ENCODE measurements at regions not wholly inside any gene's neighbourhood (a gene's known extent, or its start where the extent isn't known, plus 50 kb on each side); places are given as distances from the start of the nearest gene placed in this dataset.

DNA sequence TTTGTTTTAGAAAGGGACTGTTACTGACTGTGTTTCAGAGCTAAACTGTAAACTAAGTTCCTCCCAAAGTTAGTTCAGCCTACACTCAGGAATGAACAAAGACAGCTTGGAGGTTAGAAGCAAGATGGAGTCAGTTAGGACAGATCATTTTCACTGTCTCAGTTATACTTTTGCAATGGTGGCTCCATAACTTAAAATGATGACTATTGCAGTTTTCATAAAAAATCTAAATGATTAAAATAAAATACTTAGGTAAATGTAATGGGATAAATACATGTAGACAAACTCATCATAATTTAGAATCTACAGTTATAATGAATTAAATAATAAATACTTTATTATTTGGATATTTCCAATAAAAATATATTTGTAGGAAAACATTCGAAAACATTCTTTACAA is 590.6 kb downstream of the EPHA7 start:
- in situ Hi-C loops (cut with HindIII; ENCODE audit: low sequenced_read_pairs) = no loop called here

DNA sequence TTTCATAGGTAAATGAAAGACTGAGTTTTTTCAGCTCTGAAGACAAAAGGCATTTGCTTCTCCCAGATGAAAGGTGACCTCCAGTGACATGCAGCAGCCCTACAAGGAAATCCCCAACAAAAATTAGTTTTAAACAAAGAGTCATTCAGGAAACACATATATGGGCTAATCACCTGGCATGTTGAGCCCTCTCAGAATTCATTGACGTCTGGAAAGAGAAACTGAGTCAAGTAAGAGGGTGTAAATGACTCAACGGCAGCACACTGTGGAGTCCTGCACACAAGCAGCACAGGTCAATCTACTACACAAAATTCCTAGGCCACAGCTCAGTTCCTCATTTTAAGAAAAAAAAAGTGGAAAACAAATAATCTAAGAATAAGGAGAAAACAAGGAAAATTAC is 592.3 kb downstream of the EPHA7 start:
- in situ Hi-C loops (cut with HindIII; ENCODE audit: low sequenced_read_pairs) = no loop called here
- H3K4me3 ChIP-seq (ENCODE audit: low read depth, low read length) = no peak overlapping the region
- no peak for DNase-seq (ENCODE audit: low read depth, low spot score)
- TF ChIP-seq, protein P1, sequence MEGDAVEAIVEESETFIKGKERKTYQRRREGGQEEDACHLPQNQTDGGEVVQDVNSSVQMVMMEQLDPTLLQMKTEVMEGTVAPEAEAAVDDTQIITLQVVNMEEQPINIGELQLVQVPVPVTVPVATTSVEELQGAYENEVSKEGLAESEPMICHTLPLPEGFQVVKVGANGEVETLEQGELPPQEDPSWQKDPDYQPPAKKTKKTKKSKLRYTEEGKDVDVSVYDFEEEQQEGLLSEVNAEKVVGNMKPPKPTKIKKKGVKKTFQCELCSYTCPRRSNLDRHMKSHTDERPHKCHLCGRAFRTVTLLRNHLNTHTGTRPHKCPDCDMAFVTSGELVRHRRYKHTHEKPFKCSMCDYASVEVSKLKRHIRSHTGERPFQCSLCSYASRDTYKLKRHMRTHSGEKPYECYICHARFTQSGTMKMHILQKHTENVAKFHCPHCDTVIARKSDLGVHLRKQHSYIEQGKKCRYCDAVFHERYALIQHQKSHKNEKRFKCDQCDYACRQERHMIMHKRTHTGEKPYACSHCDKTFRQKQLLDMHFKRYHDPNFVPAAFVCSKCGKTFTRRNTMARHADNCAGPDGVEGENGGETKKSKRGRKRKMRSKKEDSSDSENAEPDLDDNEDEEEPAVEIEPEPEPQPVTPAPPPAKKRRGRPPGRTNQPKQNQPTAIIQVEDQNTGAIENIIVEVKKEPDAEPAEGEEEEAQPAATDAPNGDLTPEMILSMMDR (IDR thresholded peaks at IDR 0.05; ENCODE audit: low read depth, low read length) = no peak

More for the DNA sequence above, 590.6 kb downstream of the EPHA7 start:
- TF ChIP-seq, protein P1 (IDR thresholded peaks at IDR 0.05; ENCODE audit: low read depth, low read length) = no peak
- no peak overlapping the region for H3K4me3 ChIP-seq (ENCODE audit: low read depth, low read length)
- no peak for DNase-seq (ENCODE audit: low read depth, low spot score)

DNA sequence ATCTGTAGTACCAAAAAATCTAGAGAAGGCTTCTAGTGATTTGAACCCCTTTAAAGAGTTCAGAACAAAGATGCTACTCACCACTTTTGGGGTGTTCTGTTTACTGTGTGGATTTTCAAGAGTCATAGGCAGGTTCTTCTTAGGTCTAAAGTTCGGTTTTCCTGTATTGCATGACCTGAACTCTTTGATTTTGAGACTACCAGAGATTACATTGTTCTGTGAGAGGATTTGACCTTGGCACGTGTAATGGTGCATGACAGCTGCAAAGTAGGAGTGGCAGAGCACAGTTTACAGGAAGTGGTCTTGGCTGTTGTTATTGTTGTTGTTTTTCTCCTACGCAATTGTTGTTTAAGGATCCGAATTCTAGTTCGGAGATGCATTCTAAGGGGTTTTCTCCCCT is 592.7 kb downstream of the EPHA7 start:
- in situ Hi-C loops (cut with HindIII; ENCODE audit: low sequenced_read_pairs) = no loop called here
- DNase-seq (ENCODE audit: low read depth, low spot score) = no peak
- no peak overlapping the region for H3K4me3 ChIP-seq (ENCODE audit: low read depth, low read length)
- TF ChIP-seq, protein P1 (IDR thresholded peaks at IDR 0.05; ENCODE audit: low read depth, low read length) = no peak

DNA sequence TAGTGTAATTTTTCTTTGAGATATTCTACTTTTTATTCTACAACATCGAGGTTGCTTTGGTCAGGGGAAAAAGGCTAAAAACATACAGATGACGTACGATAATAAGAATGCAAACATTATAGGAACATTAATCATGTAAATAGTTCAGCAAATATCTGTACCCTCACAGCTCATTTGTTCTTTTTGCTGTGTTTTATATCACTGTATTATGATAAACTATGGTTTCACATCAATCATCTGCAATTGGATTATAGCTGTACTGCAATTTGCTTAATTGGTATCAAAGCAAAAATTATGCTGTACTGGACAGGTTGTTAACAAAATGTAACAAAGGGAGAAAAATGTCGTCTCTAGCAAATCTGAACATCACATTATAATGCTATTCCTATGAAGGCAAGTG is 597.1 kb downstream of the EPHA7 start:
- H3K4me3 ChIP-seq (ENCODE audit: low read depth, low read length) = no peak overlapping the region
- in situ Hi-C loops (cut with HindIII; ENCODE audit: low sequenced_read_pairs) = no loop called here
- DNase-seq (ENCODE audit: low read depth, low spot score) = no peak
- TF ChIP-seq, protein P1 (IDR thresholded peaks at IDR 0.05; ENCODE audit: low read depth, low read length) = no peak

DNA sequence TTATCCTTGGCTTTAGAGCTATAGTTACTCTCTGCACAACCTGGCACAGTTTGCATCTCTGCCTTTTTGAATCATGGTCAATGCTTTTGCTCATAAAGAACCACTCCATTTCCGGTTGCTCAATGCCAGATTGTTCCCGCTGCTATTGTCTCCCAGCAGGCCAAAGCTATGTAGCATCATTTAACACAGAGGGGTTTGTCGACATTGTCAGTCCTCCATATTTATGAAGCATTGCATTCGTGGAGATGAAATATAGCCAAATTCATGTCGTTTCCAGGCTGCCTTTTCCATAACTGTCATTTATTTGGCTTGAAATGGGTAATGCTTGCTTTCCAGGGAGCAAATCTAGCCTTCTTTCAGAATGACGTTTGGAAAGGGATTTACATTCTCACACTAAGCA is 598.8 kb downstream of the EPHA7 start:
- in situ Hi-C loops (cut with HindIII; ENCODE audit: low sequenced_read_pairs) = no loop called here
- TF ChIP-seq, protein P1 (IDR thresholded peaks at IDR 0.05; ENCODE audit: low read depth, low read length) = no peak
- H3K4me3 ChIP-seq (ENCODE audit: low read depth, low read length) = no peak overlapping the region
- DNase-seq (ENCODE audit: low read depth, low spot score) = no peak

DNA sequence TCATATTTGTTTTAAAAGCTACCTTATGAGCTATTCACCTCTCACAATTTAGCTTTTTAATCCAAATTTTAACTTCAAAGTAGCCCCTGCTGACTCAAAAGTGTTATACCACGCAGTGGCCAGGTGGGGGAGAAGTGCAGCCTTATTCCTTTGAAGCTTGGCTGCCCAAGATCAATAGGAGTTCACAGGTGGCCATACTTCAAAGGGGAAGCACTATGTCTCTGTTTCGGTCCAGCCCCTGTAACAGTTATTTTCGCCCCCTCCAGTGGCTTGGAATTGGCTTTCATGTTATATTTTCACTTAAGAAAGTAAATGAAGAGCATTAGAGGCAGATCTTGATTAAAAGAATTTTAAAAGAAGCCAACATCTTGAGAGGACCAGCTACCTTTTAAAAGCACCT is 608.4 kb downstream of the EPHA7 start:
- in situ Hi-C loops (cut with HindIII; ENCODE audit: low sequenced_read_pairs) = no loop called here
- H3K4me3 ChIP-seq (ENCODE audit: low read depth, low read length) = no peak overlapping the region
- TF ChIP-seq, protein P1 (IDR thresholded peaks at IDR 0.05; ENCODE audit: low read depth, low read length) = peak; percentile 79
- peak; percentile 52 for DNase-seq (ENCODE audit: low read depth, low spot score)

DNA sequence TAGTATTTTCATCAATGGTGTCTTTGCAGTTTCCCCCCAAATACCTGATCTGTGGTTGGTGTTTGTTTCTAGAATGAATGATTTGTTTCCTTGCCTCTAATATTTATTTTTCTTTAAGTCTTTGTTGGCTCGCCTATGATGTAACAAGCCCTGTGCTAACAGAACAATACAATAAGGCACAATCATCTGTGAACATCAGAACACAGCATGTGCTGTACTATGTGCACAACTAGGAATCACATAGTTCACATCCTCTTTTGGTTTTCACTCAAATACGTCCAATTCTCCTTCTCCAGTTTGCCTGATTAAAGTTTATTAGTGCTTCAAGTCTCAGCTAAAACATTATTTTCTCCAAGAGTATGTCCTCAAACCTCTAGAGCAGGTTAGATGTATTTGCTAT is 613.1 kb downstream of the EPHA7 start:
- in situ Hi-C loops (cut with HindIII; ENCODE audit: low sequenced_read_pairs) = no loop called here
- no peak overlapping the region for H3K4me3 ChIP-seq (ENCODE audit: low read depth, low read length)
- DNase-seq (ENCODE audit: low read depth, low spot score) = no peak
- TF ChIP-seq, protein P1 (IDR thresholded peaks at IDR 0.05; ENCODE audit: low read depth, low read length) = no peak

All from astrocyte of the spinal cord (primary cell).